ENCODE measurements at regions not wholly inside any gene's neighbourhood (a gene's known extent, or its start where the extent isn't known, plus 50 kb on each side); places are given as distances from the start of the nearest gene placed in this dataset.

DNA sequence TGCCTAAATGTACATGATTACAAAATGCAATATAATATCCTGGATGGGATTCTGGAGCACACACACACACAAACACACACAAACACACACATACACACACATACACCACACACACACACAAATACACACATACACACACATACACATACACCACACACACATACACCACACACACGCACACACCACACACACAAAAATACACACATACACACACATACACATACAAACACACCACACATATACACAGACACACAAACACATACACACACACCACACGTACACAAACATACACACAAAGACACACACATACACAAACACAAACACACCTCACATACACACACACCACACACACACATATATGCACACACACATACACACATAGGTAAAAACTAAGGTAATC lies 134.6 kb upstream of the SYNDIG1 start:
- no peak for DNase-seq (ENCODE audit: low spot score)

DNA sequence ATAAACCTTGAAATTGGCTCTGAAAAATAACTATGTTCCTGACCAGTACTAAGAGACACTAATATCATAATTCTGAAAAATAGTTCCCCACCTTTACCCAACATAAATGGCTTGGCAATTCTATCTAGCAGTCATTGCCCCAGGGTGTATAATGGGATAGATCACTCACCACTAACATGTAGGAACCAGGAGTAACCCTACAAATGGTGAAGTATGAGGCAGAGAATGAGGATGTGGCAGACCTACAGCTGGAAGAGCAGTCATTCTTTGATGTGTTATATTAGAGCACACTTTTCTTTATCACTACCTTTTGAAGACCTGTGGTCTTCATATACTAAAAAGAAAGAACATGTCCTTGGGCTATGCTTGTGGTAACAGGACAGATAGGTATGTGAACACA lies 136.5 kb upstream of the SYNDIG1 start:
- DNase-seq (ENCODE audit: low spot score), result no peak

DNA sequence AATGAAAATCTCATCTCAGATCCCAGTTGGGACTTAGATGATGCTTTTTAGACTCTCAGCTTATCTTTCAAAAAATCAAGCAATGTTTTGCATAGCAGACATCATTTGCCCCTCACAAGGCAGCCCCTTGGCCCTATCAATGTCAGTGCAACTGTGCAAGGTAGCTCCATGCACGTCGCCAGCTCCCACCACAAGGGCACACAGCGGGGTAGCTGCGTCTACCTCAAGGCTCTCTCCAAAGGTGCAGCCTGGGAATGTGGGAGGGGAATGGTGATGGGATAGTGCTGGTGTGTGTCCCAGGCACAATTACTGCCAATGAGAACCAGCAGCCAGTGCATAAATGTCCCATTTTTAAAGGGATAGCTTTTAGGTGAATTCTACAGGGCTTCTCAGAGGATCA lies 137.5 kb upstream of the SYNDIG1 start:
- no peak for DNase-seq (ENCODE audit: low spot score)

DNA sequence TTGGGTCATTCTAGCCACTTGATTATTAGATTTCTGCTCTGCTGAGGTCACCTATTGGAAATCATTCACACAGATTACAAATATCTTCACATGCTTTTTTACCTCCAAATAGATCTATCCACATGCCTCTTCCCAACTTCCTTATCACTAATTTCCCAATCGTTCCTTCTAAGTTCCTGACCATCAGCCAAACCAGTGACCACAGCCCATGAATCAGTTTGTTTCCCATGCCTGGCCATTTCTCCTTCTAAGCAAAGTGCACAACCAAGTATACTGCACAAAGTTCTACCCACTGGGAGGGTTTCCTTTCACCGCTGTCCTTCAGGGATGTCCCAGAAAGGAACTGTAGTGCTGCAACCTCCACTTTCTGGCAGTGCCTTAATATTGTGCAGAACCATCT lies 140.5 kb upstream of the SYNDIG1 start:
- no peak for DNase-seq (ENCODE audit: low spot score)

DNA sequence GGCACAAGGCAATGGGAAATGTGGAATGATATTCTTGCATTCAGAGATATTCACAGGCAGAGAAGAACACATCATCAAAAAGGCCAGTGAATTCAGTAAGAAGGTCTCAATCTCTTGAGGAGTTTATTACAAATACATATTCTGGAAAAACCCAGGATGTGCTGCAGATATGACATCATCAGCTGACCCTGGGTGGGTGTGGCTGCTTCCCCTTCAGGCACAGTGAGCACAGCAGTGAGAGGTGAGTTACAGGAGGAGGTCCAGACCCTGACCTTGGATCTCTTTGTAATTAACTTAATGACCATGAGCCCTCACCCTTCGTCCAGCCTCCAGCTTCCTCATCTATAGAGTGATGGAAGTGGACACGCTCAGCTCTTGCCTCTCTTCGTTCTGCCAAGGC lies 147.5 kb upstream of the SYNDIG1 start:
- DNase-seq (ENCODE audit: low spot score), result no peak

DNA sequence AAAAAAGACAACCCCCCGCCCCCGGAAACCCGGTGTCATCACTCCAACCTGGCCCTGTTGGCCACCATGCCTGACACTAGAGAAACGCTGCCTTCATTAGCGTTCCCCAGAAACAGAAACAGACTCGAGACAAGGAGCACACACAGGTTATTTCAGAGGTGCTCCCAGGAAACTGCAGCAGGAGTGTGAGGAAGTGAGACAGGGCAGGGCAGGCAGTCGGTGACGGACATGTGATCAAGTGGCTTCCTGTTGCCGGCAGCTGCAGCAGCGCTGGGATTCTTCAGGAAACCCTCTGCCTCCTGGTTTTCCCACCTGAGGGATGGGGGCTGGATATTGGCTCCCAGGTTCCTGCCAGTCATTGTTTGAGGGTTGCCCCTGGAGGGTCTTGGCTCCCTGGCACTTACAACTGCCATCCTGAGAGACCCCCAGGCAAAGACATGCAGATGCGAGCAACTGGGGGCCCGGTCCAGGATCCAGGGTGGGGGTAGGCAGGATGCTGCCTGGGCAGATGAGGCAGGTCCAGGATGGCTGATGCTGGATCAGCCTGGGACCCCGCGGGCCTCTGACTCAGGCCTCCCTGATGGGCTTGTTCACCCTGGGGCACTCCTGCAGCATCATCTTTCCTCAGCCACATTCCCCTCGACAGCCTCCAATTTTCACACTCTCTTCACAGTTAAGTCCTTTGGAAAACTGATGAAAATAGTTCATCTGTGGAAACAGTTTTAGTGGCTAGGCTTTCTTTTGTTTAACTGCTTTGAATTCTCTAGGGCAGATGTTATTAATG lies 150.7 kb upstream of the SYNDIG1 start:
- DNase-seq (ENCODE audit: low spot score), result peak; percentile 27

DNA sequence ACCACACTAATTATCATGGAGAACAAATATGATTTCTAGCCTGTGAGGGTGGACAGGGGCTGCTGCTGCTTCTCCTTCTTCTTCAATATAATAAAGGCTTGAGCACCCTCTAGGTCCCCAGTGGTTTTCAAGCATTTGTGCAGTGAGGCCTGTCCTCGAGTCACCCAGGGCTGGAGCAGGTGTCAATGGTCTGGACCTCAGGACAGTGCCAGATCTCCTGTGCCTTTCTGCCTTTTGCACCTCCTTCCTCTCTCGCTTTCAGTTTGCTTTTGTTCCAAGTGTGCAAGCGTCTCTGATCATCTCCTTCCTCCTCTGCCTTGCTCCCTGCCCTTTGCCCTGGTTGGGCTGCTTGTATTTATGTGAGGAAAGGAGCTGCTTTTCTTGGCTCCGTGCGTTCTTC lies 152.2 kb upstream of the SYNDIG1 start:
- peak; percentile 36 for DNase-seq (ENCODE audit: low spot score)

DNA sequence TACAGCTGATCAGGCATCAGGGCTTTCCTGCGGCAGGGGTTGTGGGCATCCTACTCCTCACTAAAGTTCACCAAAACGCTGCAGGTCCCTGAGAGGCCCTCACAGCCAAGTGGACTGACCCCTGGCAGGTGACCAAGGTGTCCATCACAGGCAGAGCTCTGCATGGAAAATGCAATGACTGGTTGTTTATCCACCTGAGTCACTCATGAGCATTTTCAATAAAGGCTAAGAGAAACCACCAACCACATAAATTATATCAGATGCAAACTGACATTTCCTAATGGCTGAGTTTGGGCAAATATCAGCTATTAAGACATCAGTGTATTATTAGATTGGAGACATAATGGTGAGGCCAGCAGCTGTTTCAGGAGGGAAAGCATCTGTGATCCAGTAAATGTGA lies 152.7 kb upstream of the SYNDIG1 start:
- DNase-seq (ENCODE audit: low spot score), result no peak

DNA sequence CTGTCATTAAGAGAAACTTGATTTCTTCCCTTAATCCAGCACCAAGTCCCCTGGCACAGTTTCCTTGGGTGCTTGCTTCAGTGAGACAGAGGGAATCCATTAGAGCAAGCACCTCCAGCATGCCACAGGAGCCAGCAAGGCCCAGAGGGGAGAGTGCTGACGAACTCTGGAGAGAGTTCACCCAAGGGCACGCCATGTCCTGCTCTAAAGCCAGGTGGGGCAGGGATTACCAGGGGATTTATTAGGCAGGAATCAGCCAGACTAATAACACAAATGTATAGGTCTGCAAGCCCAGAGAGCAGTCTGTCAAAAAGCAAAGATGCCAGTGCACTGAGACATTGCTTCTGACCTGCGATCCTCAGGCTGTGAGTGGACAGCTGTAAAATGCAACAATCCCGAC lies 155.4 kb upstream of the SYNDIG1 start:
- DNase-seq (ENCODE audit: low spot score), result no peak

DNA sequence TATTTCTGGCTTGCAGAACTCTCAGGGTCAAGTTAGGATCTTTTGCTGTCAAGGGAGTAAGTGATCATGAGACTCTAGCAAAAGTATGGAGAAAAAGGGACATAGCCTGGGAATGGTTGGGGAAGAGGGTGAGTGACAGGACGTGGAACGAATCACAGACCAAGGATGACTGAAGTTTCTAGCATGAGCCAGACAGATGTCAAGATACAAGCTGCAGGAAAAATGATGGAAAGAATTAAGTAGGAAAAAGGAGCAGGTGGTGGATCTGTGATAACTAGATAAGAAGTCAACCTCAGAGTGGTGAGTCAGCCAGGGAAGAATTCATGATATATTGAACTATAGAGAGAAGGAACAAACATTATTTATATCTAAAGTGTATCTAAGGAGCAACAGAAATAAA lies 159.8 kb upstream of the SYNDIG1 start:
- DNase-seq (ENCODE audit: low spot score), result no peak

DNA sequence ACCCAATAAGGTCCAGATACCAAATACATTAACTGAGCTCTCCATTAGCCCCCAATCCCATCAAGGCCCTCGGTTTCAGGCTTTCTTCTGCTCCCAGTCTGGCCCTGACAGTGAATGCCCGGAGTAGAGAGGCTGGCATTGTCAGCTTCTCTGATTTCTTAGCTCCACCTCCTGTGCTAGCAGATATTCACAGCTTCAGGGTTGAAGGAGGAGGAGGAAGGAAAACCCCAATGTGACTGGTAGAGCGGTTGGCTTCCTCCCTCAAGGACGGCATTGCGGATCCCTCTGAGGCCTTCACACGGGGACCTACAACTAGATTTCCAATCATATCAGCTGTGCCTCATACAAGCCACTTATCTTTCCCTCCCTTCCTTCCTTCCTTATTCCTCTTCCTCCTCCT lies 164.1 kb upstream of the SYNDIG1 start:
- peak; percentile 56 for DNase-seq (ENCODE audit: low spot score)

DNA sequence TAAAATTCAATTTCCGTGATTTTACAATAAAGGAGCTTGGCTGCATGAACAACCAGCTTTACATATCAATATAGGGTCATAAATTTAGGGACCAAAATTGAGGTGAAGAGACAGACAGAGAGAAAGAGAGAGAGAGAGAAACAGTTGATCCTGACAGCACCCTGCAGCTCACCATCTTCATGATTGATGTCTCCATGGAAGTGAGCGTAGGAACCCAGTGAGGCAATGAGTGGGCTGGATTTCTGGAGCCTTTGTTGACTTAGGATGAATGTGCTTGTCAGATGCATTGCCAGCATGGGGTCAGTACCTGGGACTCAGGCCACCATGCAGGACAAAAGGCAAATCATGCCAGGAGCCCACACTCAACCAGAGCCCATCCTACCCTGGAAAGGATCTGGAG lies 165.1 kb upstream of the SYNDIG1 start:
- DNase-seq (ENCODE audit: low spot score), result no peak

DNA sequence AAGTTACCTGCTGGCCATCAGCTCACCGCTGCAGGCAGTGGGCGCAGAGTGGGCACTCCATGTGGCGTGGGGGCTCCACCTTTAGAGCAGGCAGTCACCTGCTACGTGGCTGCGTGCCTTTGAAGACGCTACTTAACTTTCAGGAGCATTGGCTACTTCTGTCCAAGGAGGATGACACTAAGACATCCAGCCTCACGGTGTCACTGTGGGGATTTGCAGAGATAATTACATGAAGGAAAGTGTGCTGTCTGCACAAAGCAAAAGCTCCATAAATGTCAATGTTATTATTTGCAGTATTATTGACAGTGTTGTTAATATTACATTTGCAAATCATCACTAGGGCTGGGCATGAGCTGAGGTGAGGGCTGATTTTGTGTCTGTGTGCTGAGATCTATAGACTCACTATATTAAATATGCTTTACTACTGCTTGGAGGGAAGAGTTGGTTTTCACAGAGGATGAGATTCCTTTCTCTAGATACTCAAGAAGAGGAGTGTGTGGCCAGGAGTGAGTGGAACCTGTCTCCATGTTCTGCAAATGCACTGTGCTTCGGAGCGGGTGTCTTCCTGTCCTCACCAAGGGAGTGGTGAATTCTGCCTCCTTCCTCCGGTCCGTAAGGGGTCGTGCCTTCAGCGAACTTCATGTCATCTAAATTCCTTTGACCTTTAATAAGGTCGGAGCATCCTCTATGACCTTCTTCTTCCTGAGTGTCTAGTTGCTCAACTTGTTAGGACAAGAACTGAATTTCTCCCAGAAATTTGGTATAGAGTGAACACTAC lies 165.8 kb upstream of the SYNDIG1 start:
- peak; percentile 66 for DNase-seq (ENCODE audit: low spot score)

DNA sequence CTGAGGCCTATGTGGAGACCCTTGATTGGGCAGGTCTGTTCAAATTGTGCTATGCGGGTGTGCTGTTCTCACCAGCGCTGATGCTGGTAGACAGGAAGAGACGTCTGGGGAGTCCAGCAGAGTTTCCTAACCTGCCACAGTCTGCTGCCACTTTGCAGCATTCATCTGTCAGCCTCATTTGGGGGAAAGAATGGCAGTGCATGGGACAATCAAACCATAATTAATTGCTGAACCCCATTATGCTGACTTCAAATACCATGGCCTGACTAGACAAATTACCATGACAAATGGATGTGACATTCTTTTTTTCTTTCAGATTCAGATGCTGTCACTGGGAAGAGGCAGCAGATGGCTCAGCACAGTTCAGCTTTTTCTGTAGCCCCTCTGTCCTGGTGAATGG lies 171.4 kb upstream of the SYNDIG1 start:
- DNase-seq (ENCODE audit: low spot score), result no peak

DNA sequence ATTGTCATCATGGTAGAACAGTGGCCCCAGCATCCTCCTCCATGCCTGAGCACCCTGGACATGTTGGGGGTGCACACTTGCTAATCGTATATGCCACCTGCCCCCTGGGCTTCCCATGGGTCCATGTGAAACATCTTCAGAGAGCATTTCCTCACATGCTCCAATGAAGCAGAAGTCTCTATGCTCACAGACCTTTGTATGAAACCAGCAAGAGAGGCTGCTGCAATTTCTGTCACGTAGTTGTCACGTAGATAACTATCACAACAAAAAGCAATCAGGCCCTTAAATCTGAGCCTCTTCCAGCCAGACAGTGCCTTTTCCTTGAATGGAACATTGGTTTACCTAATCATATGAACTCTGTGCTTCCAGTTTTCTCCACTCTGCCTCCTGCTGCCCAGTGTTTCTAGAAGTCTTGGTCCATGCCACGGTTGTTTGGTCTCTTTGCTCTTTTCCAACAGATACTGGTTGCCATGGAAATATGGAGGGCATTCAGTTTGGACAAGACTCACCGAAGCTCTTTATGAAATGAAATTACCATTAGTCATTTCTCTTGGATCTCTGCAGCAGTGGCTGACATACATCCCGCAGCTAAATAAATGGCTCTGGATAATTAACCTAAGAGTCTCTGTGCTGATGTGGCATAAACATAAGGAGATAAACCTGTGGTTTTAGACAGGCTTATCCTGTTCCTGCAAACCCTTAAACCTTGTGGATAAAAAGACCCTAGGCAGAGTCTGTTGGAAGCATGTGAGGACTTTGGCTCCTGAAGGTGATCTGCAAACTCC lies 172.8 kb upstream of the SYNDIG1 start:
- no peak for DNase-seq (ENCODE audit: low spot score)

DNA sequence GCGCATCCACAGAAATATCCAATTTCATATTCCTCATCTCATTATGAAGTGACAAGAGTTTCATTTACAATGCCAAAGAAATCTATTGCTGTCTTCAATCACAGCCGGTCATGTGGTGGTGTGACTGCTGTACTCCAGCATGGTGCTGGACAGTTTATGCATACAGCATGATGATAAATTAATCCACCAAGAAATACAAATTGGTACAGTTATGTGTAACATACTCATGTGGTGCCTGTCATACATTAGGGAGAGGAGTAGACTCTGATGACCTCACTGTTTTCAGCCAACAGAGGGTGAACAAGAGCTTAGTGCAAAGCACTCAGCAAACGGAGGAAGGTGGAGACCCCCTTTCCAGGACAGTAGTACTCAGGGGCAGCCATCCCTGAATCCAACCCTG lies 178.4 kb upstream of the SYNDIG1 start:
- no peak for DNase-seq (ENCODE audit: low spot score)

DNA sequence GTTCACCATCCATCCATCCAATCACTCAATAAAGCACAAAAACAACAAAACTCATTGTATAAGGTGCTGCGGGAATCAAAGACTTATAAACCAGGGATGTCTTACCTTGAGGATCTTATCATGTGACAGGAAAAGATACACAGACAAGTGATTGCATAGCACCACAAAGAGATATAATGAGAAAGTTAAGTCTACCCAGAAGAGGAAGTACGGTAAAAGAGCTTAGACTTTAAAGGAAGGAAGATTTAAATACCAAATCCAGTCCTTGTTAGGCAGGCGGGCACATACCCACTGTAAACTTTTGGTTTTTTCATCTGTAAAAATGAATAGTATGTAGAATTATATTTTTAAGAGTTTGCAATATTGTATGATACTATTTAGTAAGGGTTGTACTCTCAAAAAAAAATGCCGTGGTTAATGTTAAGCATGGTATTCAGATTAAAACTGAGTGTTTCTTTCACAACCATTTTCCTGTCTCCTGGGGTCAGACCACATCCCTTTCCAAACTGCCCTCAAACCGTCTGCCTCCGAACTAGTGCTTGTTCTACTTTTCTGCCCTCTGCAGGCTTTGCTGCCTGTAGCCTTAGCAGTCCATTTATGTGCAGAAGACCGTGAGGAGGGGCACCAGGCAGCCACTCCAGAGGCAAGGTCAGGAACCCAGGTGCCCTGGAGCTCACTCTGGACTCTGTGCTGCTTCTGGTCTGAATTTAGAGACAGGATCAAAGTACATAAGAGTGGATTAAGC lies 179.5 kb upstream of the SYNDIG1 start:
- DNase-seq (ENCODE audit: low spot score), result peak; percentile 31

DNA sequence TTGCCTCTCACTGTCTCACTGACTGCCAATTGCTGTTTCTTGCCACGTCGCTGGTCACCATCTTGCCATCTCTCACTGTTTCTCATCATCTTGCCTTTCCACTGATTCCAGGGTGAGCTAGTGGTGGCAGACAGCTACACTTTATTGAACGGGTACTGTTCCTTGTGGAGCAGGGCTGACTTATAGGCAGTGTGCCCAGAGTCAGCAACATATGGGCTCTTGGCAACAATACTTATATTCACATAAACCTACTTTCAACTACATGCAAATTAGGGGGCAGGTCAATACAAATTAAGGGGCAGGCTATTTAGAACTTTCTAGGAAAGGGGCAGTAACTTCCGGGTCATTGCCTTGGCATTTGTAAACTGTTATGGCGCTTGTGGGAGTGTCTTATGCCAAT lies 186.2 kb upstream of the SYNDIG1 start:
- DNase-seq (ENCODE audit: low spot score), result no peak

DNA sequence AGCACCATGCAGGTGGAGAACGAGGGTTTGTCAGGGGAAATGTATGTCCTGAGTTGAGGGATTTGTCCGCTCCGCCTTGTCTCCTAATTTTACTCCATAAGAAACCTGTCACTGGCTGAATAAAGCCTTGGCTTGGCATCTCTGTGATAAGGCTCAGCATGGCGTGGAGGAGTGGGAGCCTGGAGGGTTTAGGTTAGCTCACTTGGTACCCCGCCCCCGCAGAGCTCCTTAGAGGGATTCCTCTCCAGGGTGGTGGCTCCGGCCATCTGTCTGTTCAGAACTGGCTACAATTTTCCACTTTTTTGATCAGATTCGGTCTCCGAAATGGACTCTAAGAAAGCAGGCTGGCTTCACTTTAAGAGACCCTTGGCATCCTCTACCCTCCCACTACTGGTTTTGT lies 192.2 kb upstream of the SYNDIG1 start:
- DNase-seq (ENCODE audit: low spot score), result no peak

DNA sequence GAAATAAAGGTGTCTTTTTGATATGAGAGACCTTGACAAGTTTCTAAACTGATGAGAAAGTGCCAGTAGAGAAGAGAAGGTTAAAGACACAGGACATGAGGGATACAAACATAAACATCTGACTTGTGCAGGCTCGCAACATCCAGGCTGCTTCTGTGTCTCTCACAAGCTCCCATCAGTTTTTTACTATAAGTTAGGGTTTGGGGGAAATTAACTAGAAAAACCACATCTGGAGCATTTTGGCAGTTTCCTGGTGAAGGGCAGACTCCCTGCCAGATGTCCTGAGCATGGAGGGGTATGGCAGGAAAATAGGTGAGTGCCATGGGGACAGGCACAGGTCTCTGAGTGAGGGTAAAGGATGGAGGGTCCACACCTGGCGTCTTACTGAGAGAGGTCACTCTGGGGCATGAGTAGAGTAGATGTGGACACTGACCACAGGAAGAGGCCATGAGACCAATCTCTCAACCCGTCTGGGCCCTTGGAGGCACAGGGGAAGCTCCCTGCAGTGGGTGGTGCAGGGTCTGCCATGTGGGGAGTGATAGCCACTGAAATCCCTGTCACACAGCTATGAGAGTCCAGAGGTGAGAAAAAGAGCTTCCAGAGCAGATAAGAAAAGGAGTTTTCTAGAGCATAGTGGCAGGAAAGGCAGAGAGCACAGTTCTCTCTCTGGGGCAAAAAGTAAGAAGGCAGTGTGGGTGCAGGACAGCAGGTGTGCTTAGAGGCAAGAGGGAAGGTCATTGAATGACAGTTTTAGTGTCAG lies 193.3 kb upstream of the SYNDIG1 start:
- DNase-seq (ENCODE audit: low spot score), result no peak

DNA sequence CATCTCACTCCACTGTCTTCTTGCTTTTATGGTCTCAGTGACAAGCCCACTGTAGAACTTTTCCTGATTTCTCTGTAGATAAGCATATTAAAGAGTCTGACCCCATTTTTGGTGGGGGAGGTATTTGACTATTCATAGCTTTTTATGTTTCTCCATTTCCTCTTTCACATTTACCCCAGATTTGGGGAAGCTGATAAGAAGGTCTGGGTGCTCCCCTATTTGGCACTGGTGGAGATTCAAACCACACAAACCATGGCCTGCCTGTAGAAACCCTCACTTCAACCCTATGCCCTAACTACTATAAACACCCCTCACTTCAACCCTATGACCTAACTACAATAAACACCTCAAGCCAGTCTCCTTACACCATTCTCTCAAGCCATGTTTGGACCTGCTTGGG lies 196.2 kb upstream of the SYNDIG1 start:
- no peak for DNase-seq (ENCODE audit: low spot score)

Data from Ammon's horn (tissue), 1 donor.